H1 (cell line): ENCODE measurements at regions not wholly inside any gene's neighbourhood (a gene's known extent, or its start where the extent isn't known, plus 50 kb on each side); places are given as distances from the start of the nearest gene placed in this dataset.

Experiments used
- BCL11A ChIP-seq, 2 experiments: IDR thresholded peaks; one replicate each; pipeline ENCODE4 v1.6.1; 2011; ENCODE audit warnings: low read depth in 2 of 2, low read length in 2 of 2, mild to moderate bottlenecking in 2 of 2
- CBX5 ChIP-seq: fragments of 300-800, 300-1000 bp; sonication (generic); IDR thresholded peaks from 2 replicates; pipeline ENCODE4 v1.7.1; 2016; ENCODE audit warnings: antibody characterized with exemption, low read length, low read depth
- CHD2 ChIP-seq: IDR thresholded peaks from 2 replicates; pipeline ENCODE4 v1.6.1; 2012; ENCODE audit warnings: low read length, improper control_type of control experiment
- EGR1 ChIP-seq: IDR thresholded peaks from 2 replicates; pipeline ENCODE4 v1.6.1; 2011; ENCODE audit warnings: low read depth, low read length, borderline replicate concordance
- EZH2 ChIP-seq: fragments of 200-600 bp; sonication (generic); IDR thresholded peaks from 2 replicates; pipeline ENCODE4 v1.7.1; 2012; ENCODE audit warnings: low read depth, mild to moderate bottlenecking, moderate library complexity, low read length, inconsistent platforms; ENCODE audit not compliant: severe bottlenecking
- GABPA ChIP-seq: IDR thresholded peaks from 2 replicates; pipeline ENCODE4 v1.6.1; 2011; ENCODE audit warnings: mild to moderate bottlenecking, low read length, moderate library complexity, borderline replicate concordance; ENCODE audit not compliant: insufficient read depth
- PHF8 ChIP-seq: fragments of 200-600 bp; sonication (generic); conservative IDR thresholded peaks from 2 replicates; pipeline ENCODE4 v1.7.1; 2012; ENCODE audit warnings: low read depth, mild to moderate bottlenecking, inconsistent platforms, low read length, moderate library complexity
- TCF12 ChIP-seq: IDR thresholded peaks from 2 replicates; pipeline ENCODE4 v1.6.1; 2011; ENCODE audit warnings: low read depth, mild to moderate bottlenecking, low read length
- YY1 ChIP-seq: IDR thresholded peaks from 2 replicates; pipeline ENCODE4 v1.6.1; 2011; ENCODE audit warnings: low read depth, mild to moderate bottlenecking, low read length
- ZNF274 ChIP-seq: IDR thresholded peaks from 2 replicates; pipeline ENCODE4 v1.7.0; 2012; ENCODE audit warnings: low read length, borderline replicate concordance; ENCODE audit errors: extremely low read depth
- TF ChIP-seq, protein P1 (sequence below), 3 experiments: IDR thresholded peaks; 1 replicate in 2 of 3; 2 replicates in 1 of 3; pipeline versions ENCODE4 v1.5.1 to v1.6.1; 2011; ENCODE audit warnings: low read length in 3 of 3, mild to moderate bottlenecking in 3 of 3, inconsistent platforms in 2 of 3, low read depth in 1 of 3, moderate library complexity in 1 of 3; ENCODE audit not compliant: insufficient read depth in 1 of 3; ENCODE audit errors: control extremely low read depth in 1 of 3
- TF ChIP-seq, protein P2 (sequence below): IDR thresholded peaks from 2 replicates; pipeline ENCODE4 v1.6.1; 2012; ENCODE audit warnings: inconsistent platforms

DNA sequence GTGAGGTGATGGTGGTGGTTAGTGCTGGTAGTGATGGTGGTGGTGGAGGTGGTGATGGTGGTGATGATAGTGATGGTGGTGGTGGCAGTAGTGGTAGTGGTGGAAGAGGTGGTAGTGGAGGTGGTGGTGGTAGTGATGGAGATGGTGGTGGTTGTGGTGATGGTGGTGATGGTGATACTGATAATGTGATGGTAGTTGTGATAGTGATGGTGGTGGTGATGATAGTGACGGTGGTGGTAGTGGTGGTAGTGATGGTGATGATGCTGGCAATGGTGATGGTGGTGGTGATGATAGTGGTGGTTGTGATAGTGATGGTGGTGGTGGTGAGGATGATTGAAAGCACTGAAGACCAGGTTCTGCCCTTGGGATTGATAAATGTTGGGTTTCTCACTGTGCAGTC is 85.2 kb upstream of the SLC1A3 start:
- no peak for TF ChIP-seq YY1
- TF ChIP-seq, protein P1, sequence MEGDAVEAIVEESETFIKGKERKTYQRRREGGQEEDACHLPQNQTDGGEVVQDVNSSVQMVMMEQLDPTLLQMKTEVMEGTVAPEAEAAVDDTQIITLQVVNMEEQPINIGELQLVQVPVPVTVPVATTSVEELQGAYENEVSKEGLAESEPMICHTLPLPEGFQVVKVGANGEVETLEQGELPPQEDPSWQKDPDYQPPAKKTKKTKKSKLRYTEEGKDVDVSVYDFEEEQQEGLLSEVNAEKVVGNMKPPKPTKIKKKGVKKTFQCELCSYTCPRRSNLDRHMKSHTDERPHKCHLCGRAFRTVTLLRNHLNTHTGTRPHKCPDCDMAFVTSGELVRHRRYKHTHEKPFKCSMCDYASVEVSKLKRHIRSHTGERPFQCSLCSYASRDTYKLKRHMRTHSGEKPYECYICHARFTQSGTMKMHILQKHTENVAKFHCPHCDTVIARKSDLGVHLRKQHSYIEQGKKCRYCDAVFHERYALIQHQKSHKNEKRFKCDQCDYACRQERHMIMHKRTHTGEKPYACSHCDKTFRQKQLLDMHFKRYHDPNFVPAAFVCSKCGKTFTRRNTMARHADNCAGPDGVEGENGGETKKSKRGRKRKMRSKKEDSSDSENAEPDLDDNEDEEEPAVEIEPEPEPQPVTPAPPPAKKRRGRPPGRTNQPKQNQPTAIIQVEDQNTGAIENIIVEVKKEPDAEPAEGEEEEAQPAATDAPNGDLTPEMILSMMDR (IDR thresholded peaks at IDR 0.05; ENCODE audit: control extremely low read depth in 1 of 3, insufficient read depth in 1 of 3, low read depth in 1 of 3, low read length in 3 of 3), result no peak
- TF ChIP-seq ZNF274, result no peak
- TF ChIP-seq GABPA, result no peak
- TF ChIP-seq BCL11A (IDR thresholded peaks at IDR 0.05; ENCODE audit: low read depth in 2 of 2, low read length in 2 of 2), result no peak
- TF ChIP-seq CBX5, result no peak
- TF ChIP-seq EZH2, result no peak
- TF ChIP-seq EGR1, result no peak
- no peak for TF ChIP-seq TCF12
- TF ChIP-seq, protein P2, sequence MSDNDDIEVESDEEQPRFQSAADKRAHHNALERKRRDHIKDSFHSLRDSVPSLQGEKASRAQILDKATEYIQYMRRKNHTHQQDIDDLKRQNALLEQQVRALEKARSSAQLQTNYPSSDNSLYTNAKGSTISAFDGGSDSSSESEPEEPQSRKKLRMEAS, result no peak
- no peak for TF ChIP-seq PHF8
- TF ChIP-seq CHD2, result no peak
